NCI-H1092 treated with DMSO at 0.1 percent for 48 hours (cell line): ENCODE measurements at regions not wholly inside any gene's neighbourhood (a gene's known extent, or its start where the extent isn't known, plus 50 kb on each side); places are given as distances from the start of the nearest gene placed in this dataset.

Experiments
- DNase-seq: peaks from one replicate; lab custom pipeline; 2025; lab: John Stamatoyannopoulos, UW

DNA sequence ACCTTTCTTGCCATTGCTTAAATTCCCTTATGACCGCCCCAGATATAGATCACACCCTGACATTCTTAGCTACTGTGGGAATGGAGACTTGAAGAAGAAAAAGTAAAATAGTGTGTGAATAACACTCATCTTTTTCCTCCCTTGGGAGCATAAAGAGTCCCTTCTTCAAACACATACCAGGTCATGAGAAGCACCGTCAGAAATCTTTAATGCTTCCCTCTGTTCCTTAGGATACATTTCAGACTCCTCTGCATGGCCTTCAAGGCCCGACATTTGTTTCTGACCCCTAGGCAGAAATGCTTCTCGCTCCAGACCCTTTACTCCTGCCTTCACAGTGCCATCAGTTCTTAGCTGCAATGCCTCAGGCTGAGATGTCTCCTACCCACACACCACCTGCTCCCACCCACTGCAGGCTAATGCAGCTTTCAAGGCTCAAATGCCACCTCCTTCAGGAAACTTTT lies 143.8 kb upstream of the IL12A start:
- no peak for DNase-seq

DNA sequence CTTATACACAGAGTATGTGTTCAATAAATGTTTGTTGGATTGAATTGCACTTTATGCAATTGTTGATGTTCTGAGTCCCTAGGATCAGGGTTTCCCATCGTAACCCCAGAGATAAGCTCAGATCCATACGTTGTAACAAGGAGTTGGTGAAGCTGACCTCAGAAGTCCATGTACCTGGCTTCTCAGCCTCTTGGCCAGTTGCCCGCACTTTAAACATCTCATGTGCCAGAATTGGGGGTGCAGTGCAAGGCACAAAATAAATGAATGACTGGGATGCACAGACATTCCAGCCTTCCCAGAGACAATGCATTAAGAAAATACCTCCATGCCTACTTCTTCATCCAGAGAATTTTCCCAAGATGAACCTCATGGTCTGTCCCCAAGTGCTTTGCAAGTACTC lies 142.9 kb upstream of the IL12A start:
- DNase-seq = no peak

DNA sequence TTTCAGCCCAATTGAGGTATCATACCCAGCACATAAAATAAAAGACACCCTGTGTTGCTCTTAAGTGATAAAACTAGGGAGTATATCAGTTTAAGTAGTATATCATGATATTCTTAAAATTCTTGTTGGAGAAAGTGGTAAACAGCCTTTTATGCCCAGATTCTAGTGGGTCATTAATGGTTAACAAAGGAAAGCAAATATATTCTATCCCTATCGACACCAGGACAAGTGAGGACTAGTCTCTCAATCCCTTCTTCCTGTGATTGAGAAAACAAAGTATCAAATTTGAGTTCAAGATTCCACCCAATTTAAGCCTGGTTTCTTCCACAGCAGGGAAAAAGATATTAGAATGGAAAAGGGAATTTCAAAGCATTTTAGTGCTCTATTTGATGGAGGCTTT lies 142.4 kb upstream of the IL12A start:
- no peak for DNase-seq

DNA sequence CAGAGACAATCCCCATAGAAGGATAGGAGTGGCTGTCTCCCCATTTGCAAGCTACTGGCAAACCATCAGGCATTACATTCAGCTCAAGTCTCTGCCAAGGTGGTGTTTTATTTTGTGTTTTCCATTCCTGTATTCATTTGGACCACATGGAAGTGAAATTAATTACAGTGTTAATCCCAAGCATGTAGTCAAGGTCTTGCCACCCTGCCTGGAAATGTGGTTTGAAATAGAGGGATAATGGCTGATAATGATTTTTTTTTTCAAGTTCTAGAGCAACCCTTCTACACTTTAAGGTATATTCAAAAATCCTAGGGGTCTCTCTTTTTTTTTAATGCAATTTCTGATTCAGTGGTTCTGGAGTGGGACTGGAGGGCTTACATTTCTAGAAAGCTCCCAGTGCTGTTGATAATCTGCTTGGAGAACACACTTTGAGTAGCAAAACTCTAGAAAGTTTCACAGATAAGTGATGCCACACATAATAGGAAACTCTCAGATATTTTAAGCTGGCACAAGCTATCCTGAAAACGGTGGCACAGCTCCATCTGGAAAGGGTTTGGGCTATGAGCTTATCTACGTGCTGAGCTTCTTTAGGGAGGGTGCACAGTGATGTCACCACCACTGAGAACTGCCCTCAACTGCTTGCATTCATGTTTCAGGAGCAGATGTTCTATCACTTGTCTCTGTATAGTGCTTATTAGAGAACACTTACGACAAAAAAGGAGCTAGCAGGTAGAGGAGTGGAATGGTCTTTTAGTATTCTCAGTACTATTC lies 140.1 kb upstream of the IL12A start:
- no peak for DNase-seq

DNA sequence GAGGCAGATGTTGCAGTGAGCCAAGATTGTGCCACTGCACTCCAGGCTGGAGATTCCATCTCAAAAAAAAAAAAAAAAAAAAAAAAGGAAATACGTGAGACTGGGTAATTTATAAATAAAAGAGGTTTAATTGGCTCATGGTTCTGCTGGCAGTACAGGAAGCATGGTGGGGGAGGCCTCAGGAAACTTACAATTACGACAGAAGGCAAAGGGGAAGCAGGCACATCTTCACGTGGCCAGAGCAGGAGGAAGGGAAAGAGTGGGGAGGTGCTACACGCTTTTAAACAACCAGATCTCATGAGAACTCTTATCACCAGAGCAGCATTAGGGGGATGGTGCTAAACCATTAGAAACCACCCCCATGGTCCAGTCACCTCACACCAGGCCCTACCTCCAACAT lies 138.2 kb upstream of the IL12A start:
- DNase-seq = no peak

DNA sequence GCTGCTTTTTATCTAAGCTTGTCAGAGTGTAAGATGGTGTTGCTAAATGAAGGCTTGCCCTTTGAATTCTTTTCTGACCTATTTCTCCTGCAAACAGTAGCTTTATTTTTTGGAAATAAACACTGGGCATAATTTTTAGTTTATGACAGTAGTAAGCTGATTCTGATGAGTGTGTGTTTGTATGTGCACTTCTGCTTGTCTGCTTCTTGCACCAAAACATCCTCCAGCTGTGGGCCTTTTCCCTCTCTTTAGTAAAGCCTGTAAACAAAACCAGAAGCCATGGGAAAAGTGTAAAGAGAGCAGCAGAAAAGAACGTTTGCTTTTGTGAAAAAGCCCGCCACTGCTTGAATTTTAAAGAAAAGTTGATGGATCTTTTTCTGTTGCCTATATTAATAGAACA lies 136.4 kb upstream of the IL12A start:
- no peak for DNase-seq

DNA sequence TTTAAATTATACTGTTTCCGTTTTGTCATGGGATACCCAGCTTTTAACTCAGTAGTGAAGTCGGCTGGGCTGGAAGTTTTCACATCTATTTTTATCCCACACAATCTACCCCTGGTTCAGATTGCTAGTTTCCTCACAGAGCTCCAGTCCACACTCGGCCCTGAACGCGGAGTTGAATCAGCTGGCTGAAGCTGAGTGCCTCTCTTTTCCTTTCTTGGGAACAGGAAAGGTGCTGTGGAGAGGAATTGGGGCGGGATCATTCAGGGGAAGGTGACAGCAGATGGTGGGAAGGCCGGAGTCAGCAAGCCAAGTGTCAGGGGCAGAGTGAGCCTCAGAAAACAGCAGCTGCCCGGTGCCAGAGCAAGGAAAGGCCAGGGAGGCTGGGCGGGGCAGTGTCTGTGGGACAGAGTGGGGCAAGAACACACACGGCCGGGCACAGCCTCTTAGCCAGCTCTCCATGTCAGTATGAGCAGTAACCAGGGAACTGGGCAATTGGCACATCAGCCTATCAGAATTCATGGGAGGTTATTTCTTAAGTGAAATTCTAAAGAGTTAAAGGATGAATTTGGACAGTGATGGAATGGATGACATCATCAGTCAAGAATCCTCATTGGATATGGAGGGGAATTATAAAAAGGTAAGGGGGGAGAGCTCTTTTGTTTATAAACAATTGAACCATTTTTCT lies 135.7 kb upstream of the IL12A start:
- no peak for DNase-seq

DNA sequence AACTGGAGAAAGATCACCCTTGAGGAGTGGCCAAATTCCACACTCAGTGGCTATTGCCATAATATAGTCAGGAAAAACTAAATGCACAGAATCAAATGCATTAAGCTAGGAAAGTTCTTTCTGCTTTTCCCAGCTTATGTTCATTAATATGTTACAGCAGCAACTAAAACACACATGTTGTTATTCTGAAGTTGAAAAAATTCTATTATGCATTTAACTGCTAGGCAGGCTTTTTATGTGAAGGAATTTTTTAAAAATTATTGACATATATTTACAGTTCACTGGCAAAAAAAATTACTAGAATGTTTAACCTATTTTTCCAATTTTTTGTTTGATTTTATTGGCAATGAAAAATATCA lies 135.2 kb upstream of the IL12A start:
- DNase-seq = no peak

DNA sequence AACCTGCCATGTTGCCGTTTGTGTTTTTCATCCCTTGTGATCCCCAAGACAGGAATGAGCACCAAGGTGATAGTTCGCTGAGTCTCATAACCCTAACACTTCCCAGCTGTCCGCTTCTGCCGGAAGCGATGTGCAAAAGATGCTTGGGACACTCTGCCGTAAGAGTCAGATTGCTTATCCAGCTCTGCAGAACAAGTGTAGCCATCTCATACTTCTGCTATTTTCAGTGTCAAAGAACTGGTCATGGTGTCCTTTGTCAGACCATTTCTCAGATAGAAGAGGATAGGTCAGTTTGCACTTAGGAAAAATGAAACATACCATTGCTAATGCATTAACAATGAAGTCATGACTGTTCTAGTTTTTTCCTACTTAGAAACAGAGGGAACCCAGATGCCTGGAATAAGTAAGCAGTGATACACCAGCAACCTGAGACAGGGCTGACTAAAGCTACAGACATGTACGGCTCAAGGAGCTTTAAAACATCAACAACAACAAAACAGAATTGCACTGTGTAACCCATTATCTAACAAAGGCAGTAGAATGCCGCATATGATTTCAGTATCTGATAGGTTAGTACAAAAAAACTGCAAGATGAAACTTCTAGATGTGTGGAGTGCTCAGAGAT lies 134.0 kb upstream of the IL12A start:
- no peak for DNase-seq

DNA sequence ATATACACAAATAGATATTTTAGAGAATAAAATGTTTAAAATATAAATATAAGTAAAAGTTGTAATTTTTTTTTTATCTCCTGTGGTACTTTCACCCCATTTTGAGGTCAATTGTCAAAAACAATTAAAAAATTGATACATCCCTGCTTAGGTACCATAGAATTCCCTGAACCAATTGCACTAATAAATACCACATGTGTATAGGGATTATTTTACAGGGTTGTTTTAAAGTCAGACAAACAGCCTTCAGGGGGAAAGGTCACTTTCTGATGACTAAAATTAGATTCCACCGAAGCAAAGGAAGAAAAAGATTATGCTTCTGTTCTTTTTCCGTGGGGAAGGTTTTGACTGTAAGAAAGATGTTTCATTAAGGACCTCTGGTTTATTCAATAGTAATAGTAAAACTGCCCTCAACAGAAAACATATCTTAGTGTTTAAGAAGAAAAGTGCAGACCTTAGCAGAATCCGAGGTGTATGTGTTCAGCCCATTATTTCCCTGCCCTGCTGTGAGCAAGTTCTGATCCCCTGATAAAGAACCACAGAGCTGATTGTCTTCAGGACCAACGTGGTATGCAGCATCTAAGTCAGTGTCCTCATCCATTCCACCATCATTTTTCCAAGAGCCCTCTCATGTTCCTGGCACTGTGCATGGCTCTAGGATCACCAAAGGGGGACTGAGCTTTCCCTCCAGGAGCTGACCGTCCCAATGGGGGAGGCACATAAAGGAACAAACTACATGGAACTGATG lies 132.9 kb upstream of the IL12A start:
- DNase-seq = no peak

DNA sequence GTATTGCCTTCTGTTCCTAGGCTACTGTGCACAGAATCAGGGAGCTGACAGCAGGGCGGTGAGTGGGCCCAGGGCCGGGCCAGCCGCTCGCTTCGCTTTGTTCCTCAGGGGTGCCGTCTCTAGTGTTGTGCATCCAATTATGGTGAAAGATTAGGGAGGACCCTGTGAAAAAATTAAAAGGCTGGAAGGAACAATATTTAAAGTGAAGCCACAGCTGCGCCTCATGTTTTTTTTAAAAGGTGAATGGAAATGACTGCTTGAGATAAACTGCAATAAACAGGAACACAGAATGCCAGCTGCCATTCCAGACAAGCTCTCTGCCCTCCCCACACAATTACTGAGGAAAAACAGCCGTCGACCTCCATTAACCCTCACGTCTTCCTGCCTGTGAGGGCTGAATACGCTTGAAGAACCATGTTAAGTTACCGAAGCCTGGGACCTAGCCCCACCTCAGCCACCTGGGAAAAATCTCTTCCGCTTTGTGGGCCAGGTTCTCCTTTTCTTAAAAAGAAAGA lies 132.0 kb upstream of the IL12A start:
- DNase-seq = peak; percentile 35

DNA sequence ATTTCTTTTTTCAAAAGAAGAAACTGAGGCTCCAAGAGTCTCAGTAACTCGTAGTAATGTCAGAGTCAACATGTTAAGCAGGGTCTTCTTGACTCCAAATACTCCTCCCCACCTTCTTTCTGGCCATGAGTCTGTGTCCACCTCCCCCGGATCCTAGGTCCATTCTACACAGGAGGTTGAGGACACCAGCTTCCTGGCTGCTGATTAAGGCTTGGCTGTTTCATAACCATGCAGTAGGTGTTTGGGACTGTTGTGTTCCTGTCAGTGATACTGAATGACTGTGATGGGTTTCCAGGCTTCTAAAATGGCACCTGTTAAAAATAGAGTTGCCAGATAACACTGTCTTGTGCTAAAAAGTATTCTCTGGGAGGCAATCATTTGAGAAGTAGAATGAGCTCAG lies 130.8 kb upstream of the IL12A start:
- DNase-seq = no peak

DNA sequence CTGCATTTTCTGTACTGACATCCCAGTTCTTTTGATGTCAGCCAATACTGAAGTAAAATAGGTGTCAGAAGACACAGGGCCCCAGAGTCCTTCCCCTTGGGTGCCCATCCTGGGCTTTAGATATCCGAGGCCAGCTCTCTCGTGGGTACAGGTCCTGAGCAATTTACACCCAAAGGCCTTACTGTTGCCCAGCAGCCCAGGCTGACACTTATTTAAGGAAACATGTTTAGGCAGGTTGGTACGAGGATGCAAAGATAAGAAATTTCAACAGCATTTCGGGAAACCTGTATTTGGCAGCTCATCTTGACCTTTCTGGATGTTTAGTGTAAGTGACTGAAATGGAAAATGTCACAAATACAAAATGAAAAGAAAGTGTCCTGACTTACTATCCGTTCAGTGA lies 130.0 kb upstream of the IL12A start:
- DNase-seq = no peak

DNA sequence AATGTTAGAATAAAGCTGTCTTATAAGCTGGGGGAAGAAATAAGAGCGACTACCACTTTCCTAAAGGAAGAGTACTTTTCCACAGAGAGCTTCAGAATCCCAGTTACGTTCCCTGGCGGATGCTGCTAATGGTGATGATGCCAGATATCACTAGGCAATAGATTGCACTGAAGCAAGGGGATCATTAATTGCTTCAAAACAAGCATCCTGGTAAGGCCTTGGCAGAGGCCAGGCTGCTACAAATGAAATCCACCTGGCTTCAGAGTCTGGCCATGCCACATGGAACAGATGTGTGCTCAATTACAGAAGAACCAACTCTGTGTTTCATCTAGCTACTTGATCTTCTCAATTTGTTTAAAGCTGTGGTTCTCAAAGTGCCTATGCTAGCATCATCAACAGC lies 129.2 kb upstream of the IL12A start:
- peak; percentile 24 for DNase-seq

DNA sequence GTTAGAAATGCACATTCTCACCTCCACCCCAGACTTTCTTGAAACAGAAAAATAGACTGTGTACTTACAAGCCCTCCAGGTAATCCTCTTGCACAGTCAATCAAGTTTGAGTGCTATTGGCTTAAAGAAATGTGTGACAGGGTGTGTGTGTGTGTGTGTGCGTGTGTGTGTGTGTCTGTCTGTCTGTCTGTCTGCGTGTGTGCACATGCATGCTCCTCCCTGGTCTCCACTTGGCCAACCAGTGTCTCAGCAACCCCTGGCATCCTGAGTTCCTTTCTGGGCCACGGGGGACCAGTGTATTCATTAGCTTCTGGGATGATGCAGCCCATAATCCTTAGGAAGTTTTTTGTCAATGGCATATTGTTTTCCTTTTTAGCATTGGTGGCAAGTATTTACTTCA lies 128.8 kb upstream of the IL12A start:
- no peak for DNase-seq

DNA sequence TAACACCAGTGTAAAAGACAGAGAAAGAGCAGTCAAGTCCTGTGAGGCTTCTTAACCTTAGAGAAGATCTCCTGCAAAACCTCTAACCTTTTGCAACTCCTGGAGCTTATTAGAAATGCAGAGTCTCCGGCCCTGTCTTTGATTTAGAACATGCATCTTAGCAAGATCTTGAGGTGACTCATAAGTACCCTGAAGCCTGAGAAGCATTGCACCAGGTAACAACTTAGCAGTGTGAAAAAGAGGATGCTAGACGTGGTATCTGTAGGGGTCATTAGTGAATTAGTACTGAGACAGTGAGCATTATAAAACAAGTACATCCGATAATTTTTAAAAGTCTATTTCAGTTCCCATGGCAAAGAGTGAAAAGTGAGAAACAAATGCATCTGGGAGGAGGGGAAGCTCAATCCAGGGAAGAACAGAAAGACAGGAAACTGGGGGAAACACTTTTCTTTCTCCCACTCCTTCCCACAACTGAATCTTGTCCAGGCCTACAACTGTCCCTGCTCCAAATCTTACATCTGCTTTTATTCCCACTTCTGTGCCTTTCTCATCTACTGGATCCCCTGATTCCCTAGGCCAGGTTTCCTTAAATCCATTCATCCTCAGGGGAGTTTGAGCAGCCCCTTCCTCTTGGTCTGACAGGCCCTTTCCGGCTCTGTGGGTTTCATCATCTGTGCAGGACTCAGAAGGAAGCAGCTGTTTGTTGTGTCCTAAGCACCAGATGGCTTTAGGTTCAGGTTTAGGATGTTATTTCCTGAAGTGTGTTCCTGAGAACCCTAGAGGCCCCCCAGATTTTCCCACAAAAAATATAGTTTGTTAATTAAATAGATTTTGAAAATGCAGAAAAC lies 128.1 kb upstream of the IL12A start:
- no peak for DNase-seq

DNA sequence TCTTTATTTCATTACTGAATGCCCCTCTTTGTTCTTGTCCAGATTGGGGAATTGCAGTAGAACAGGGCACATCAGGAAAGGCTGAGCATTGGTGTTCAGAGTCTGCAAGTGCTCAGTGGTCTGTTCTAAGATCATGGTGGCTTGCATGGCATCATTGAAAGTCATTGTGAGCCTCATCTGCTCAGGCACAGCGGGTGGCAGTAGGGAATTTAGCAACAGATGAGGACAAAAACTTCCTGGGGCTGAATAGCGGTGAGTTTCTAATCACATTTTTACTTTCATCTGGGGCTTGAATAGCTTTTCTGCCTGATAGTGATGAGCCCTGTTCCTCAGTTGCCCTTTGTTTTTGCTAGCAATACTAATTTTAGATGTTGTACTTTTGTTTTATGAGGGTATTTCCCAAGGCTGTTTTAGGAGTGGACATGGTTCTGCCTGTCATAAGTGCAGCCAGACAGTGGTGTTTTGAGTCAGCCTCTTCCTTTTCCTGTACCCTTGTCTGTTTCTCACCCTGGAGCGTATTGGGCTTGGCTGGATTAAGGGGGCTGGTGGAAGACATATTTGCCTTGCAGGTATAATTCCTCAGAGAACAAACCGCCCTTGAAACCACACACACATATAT lies 127.2 kb upstream of the IL12A start:
- DNase-seq = no peak

DNA sequence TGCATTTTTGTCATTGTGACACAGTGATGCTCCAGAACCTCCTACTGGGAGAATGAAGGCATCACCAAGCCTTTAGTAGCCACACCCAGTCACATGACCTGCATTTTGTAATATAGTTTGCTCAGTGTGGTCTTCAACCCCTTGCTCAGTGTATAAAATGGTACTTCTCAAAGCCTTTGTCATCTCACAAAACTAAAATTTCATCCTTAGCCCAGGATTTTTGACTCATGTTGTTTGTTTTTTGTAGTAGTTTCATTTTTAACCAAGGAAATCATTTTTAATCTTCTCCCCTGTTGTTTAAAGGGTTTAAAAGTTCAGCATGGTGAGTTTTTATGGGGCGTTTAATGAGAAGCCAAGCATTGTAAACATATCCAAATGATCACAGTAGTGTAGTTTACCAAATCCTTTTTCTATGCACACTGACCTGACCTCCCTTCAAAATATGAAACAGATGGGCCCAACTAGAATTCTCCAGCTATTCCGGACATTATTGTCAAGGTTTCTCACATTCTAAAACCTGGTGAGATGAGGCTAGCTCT lies 123.5 kb upstream of the IL12A start:
- no peak for DNase-seq

DNA sequence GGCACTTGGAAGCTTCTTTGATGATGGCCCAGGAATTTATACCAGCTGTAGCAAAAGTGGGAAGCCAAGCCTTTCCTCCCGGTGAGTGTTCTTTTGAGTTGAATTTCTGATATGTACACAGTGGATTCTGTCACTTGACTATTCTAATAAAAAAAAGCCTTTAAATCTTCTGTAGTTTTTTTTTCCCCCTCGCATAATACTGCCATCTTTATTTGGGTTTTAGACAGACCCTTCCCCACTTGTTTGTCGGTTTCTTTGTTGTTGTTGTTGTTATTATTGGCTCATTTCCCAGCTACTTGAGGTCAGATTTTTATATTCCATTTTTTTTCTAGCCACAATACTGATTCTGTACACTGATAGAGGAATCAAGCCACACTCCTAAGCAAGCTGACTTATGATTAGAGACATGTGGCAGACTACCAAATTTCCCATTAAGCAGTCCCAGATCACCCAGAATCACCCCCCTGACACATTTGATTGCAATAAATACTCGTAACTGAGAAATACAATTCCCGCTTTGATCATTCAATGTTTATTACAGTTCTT lies 122.4 kb upstream of the IL12A start:
- peak; percentile 53 for DNase-seq

DNA sequence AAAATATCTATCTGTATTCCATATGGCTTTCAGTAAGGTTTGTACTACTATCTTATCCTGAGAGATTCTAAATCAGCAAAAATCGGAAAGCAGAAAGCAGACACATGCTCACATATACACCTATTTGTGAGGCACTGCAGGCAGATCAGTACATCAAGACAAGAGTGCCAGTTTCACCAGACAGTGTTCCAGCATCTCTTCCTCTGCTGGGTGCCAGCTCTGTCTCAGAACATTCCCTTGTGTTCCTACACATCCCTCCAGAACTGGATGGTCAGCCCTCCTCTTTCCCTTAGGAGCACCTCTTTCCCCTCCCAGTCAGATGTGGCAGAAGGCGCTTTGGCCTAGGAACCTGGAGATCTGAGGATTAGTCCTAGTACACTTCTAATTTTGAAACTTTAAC lies 121.3 kb upstream of the IL12A start:
- no peak for DNase-seq
